Omental fat pad (tissue), 3 donors: ENCODE measurements at regions not wholly inside any gene's neighbourhood (a gene's known extent, or its start where the extent isn't known, plus 50 kb on each side); places are given as distances from the start of the nearest gene placed in this dataset.

Experiments used
- ATAC-seq: fragments of 150-250 bp; one replicate; pipeline ENCODE4 v1.9.1; 2016; ENCODE audit warnings: mild to moderate bottlenecking, moderate library complexity; ENCODE audit not compliant: low FRiP score
- DNase-seq: peaks from one replicate; pipeline ENCODE4 v3.0.0-alpha.2; 2019; ENCODE audit warnings: low spot score
- CTCF ChIP-seq, 3 donors: fragments of 450-650 bp; IDR thresholded peaks; one replicate each; pipeline ENCODE4 v1.5.1; 2016 to 2017; ENCODE audit warnings: antibody characterized with exemption in 3 of 3, mild to moderate bottlenecking in 3 of 3, moderate library complexity in 2 of 3

DNA sequence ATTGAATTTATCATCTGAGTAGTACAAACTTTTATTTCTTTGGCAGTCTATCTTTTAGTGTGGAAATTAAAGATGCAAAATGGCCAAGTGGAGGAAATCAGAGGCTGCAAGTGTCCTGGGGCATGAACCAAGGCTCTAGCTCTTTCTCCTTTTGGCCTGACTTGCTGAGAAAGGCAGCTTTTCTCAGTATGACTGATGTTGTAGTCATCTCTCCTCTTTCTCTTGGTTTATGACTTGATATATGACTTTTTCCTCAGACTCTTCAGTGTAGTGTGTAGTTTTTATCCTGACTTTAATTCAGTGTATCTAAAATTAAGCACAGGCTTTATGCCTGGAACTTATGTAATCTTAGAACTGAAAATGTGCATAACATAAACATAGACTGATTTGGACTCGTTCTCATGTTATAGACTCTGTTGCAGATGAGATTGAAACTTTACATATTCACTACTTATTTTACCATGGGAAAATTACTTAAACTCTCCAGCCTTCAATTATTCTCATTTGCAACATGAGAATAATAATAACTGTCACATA lies 65.7 kb downstream of the SLITRK5 start:
- no peak for TF ChIP-seq CTCF (IDR thresholded peaks at IDR 0.05)
- DNase-seq (no peak), ATAC-seq (no peak)

- no peak for TF ChIP-seq CTCF (IDR thresholded peaks at IDR 0.05)
- ATAC-seq (no peak), DNase-seq (no peak)
Measured at GRCh38 chr13:87754097-87754496, 82.9 kb downstream of the SLITRK5 start.

DNA sequence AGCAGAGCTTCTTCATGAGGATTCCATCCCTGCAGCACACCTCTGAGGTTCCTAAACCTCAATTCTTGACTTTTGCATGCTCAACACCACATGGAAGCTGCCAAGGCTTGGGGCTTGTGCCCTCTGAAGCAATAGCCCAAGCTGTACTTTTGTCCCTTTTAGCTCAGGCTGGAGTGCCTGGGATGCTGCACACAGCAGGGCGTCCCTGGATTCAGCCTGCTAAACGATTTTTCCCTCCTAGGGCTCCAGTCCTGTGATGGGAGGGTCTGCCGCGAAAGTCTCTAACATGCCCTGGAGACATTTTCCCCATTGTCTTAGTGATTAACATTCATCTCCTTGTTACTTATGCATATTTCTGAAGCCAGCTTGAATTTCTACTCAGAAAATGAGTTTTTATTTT lies 98.3 kb downstream of the SLITRK5 start:
- DNase-seq (no peak), ATAC-seq (no peak)
- no peak for TF ChIP-seq CTCF (IDR thresholded peaks at IDR 0.05)

- DNase-seq (no peak), ATAC-seq (no peak)
- TF ChIP-seq CTCF (IDR thresholded peaks at IDR 0.05), result no peak
Measured at GRCh38 chr13:87777387-87777786, 106.2 kb downstream of the SLITRK5 start.

DNA sequence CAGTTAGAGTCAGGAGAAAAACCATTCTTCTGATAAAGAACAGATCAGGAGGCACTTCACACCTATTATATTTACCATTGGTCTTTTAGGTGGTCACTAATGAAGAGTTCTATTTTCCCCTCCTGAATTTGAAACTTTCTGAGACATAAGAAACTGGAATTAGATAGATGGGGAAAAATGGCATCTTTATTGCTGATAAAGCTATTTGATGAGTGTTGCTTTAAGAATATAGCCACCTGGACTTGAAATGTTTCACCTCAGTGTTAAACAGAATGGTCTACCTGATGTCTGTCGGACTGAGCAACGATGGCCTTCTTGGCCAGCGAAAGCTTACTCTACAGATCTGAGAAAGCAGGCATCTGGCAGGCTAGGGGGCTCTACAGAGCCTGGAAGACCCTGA lies 107.0 kb downstream of the SLITRK5 start:
- no peak for ATAC-seq
- TF ChIP-seq CTCF (IDR thresholded peaks at IDR 0.05), result no peak
- DNase-seq, result no peak

- no peak for TF ChIP-seq CTCF (IDR thresholded peaks at IDR 0.05)
- no peak for DNase-seq
- ATAC-seq, result no peak
Measured at GRCh38 chr13:87779426-87779825, 108.3 kb downstream of the SLITRK5 start.

DNA sequence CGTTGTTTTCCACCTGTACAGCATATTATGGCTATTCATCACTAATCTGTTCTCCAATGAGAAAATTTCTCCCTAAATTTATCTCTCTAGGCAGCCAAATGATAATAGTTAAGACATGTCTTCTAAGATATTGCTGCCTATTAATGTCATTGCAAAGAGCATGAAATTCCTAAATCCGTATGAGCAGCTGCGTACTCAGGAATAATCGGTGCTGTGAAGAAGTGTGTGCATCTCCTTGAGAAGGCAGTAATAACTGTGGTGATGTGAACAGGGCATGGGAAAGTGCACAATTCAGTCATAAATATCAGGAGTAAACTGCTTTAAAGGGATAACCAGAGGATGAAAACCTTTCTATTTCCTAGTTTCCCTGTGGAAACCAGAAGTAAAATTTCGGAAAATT lies 112.2 kb downstream of the SLITRK5 start:
- TF ChIP-seq CTCF (IDR thresholded peaks at IDR 0.05), result no peak
- ATAC-seq (no peak), DNase-seq (no peak)
